GM19395 (cell line): ENCODE measurements at regions not wholly inside any gene's neighbourhood (a gene's known extent, or its start where the extent isn't known, plus 50 kb on each side); places are given as distances from the start of the nearest gene placed in this dataset.

ENCODE experiments used
- ATAC-seq: cut with Tn5 transposase; IDR thresholded peaks from one replicate; pipeline ENCODE4 v1.9.1; 2021; ENCODE audit warnings: mild to moderate bottlenecking, moderate library complexity; ENCODE audit not compliant: unreplicated experiment

- no peak for ATAC-seq
These were observed 151.2 kb upstream of the DIO3 start for GRCh38 chr14:101410126-101410525.

GRCh38 chr14:101411151-101411550 lies 150.1 kb upstream of the DIO3 start:
- no peak for ATAC-seq

- ATAC-seq = no peak
These were observed 149.5 kb upstream of the DIO3 start for GRCh38 chr14:101411779-101412178.

- no peak for ATAC-seq
These were observed 148.6 kb upstream of the DIO3 start for GRCh38 chr14:101412739-101413138.

- no peak for ATAC-seq
These were observed 143.9 kb upstream of the DIO3 start for GRCh38 chr14:101417434-101417833.

- no peak for ATAC-seq
These were observed 142.7 kb upstream of the DIO3 start for GRCh38 chr14:101418601-101419000.

- ATAC-seq = no peak
These were observed 134.8 kb upstream of the DIO3 start for GRCh38 chr14:101426466-101426865.

GRCh38 chr14:101428409-101428808 lies 132.9 kb upstream of the DIO3 start:
- ATAC-seq = no peak

GRCh38 chr14:101435546-101435945 lies 125.7 kb upstream of the DIO3 start:
- no peak for ATAC-seq

GRCh38 chr14:101439023-101439422 lies 122.3 kb upstream of the DIO3 start:
- no peak for ATAC-seq

GRCh38 chr14:101440496-101440895 lies 120.8 kb upstream of the DIO3 start:
- no peak for ATAC-seq

- no peak for ATAC-seq
These were observed 119.6 kb upstream of the DIO3 start for GRCh38 chr14:101441710-101442109.

- ATAC-seq = no peak
These were observed 118.8 kb upstream of the DIO3 start for GRCh38 chr14:101442451-101442850.

- ATAC-seq = no peak
These were observed 117.2 kb upstream of the DIO3 start for GRCh38 chr14:101444116-101444515.

- no peak for ATAC-seq
These were observed 116.0 kb upstream of the DIO3 start for GRCh38 chr14:101445278-101445677.

- no peak for ATAC-seq
These were observed 114.8 kb upstream of the DIO3 start for GRCh38 chr14:101446387-101446969.

- ATAC-seq = no peak
These were observed 112.2 kb upstream of the DIO3 start for GRCh38 chr14:101449114-101449513.

GRCh38 chr14:101451166-101451565 lies 110.1 kb upstream of the DIO3 start:
- ATAC-seq = no peak

GRCh38 chr14:101453225-101453624 lies 108.1 kb upstream of the DIO3 start:
- no peak for ATAC-seq

- ATAC-seq = no peak
These were observed 107.1 kb upstream of the DIO3 start for GRCh38 chr14:101454229-101454628.

- ATAC-seq = no peak
These were observed 104.8 kb upstream of the DIO3 start for GRCh38 chr14:101456246-101457175.

- no peak for ATAC-seq
These were observed 103.9 kb upstream of the DIO3 start for GRCh38 chr14:101457301-101457935.
